ENCODE measurements at regions not wholly inside any gene's neighbourhood (a gene's known extent, or its start where the extent isn't known, plus 50 kb on each side); places are given as distances from the start of the nearest gene placed in this dataset.

DNA sequence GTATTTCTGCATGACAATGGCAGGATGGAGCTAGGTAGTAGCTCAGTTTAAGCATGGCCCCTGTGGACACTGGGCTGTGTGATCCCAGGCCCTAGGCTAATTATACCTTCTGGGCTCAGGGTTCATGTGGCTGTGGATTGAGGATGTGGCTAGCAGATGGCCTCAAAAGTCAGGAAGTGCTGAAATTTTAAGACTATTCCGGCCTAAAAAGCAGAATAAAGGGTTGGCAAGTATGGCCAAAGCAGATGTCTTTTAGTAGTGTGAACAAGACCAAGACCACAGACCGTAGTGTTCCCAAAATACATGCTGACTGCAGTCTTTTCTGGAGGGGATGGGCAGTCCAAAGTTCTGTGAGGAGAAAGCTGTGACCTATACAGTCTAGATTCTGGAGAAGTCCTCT lies 115.7 kb upstream of the RAG2 start:
- Histone ChIP-seq H3K36me3 (ENCODE audit: control insufficient read depth, insufficient read depth, low read length) (no peaks in the 10 kb centered on the region), H3K9me3 (ENCODE audit: control insufficient read depth, insufficient read depth, low read depth, low read length) (no peaks in the 10 kb centered on the region), H3K4me3 (ENCODE audit: low read depth in 2 of 2, low read length in 2 of 2) (no peak overlapping the region), H3K27me3 (ENCODE audit: control insufficient read depth, insufficient read depth, low read length) (0 out of 2 replicates have a peak, but pooled peaks cover 2% of the 10 kb centered on the region), H3K27ac (ENCODE audit: low read length) (no peak overlapping the region), H3K4me1 (ENCODE audit: control insufficient read depth, insufficient read depth, low read length) (no peaks in the 10 kb centered on the region)
- ChIA-PET POLR2A (no interaction called here), CTCF (interaction anchor here (0.6 kb wide), 1 partner anchor 474 kb away, joined by 8 read pairs; no protein-coding TSS in a partner anchor)
- BruUV-seq (replicated peaks) = no TSS peak
- intact Hi-C loops (cut with micrococcal nuclease; ENCODE audit: unreplicated experiment) = no loop called here
- ATAC-seq = no peak
- TF ChIP-seq, protein P1, sequence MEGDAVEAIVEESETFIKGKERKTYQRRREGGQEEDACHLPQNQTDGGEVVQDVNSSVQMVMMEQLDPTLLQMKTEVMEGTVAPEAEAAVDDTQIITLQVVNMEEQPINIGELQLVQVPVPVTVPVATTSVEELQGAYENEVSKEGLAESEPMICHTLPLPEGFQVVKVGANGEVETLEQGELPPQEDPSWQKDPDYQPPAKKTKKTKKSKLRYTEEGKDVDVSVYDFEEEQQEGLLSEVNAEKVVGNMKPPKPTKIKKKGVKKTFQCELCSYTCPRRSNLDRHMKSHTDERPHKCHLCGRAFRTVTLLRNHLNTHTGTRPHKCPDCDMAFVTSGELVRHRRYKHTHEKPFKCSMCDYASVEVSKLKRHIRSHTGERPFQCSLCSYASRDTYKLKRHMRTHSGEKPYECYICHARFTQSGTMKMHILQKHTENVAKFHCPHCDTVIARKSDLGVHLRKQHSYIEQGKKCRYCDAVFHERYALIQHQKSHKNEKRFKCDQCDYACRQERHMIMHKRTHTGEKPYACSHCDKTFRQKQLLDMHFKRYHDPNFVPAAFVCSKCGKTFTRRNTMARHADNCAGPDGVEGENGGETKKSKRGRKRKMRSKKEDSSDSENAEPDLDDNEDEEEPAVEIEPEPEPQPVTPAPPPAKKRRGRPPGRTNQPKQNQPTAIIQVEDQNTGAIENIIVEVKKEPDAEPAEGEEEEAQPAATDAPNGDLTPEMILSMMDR (IDR thresholded peaks at IDR 0.05) = no peak
- no peak for TF ChIP-seq TCF7L2 (IDR thresholded peaks at IDR 0.05; ENCODE audit: low read depth, low read length)
- TF ChIP-seq SIN3A (IDR thresholded peaks at IDR 0.05; ENCODE audit: borderline replicate concordance, insufficient read depth, low read depth, low read length) = no peak
- no peak for TF ChIP-seq POLR2AphosphoS5 (IDR thresholded peaks at IDR 0.05; ENCODE audit: low read depth, low read length)
- TF ChIP-seq, protein P2, sequence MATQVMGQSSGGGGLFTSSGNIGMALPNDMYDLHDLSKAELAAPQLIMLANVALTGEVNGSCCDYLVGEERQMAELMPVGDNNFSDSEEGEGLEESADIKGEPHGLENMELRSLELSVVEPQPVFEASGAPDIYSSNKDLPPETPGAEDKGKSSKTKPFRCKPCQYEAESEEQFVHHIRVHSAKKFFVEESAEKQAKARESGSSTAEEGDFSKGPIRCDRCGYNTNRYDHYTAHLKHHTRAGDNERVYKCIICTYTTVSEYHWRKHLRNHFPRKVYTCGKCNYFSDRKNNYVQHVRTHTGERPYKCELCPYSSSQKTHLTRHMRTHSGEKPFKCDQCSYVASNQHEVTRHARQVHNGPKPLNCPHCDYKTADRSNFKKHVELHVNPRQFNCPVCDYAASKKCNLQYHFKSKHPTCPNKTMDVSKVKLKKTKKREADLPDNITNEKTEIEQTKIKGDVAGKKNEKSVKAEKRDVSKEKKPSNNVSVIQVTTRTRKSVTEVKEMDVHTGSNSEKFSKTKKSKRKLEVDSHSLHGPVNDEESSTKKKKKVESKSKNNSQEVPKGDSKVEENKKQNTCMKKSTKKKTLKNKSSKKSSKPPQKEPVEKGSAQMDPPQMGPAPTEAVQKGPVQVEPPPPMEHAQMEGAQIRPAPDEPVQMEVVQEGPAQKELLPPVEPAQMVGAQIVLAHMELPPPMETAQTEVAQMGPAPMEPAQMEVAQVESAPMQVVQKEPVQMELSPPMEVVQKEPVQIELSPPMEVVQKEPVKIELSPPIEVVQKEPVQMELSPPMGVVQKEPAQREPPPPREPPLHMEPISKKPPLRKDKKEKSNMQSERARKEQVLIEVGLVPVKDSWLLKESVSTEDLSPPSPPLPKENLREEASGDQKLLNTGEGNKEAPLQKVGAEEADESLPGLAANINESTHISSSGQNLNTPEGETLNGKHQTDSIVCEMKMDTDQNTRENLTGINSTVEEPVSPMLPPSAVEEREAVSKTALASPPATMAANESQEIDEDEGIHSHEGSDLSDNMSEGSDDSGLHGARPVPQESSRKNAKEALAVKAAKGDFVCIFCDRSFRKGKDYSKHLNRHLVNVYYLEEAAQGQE (IDR thresholded peaks at IDR 0.05; ENCODE audit: insufficient read depth in 1 of 2, low read depth in 2 of 2, low read length in 1 of 2) = no peak
- in situ Hi-C loops (cut with HindIII; ENCODE audit: low pct_unique_long_range_greater_than_20kb, low sequenced_read_pairs) = no loop called here
- no peak for DNase-seq (ENCODE audit: low read depth, low spot score)

DNA sequence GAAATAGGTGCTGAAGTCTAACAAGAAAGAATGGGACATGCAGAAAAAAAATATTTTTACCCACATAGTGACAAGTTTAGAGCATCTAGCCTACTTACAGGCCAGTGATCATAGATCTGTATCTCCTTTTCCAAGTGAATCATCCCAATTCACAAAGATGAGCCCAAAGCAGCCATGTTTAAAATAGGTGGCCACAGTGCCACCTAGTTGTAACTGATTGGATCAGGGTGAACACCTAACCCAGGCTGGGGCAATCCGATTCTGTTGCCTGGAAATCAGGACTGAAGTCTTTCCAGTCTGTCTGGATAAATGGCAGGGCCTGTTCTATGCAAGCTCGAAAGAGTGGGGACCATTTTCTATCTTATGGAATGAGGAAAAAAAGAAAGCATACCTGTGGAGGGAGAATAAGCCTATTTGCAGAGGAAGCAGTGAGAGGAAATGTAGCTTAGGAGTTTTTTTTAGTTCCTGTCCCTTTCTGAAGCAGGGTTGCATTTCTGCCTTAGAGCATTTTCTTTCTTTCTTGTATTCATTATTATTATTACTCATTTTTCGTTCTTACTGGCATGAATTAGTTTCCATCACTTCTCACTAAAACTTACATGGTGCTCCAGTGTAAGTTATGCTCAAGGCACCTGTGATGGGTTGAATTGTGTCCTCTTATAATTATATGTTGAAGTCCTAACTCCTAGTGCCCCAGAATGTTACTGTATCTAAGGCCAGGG lies 113.2 kb upstream of the RAG2 start:
- TF ChIP-seq POLR2AphosphoS5 (IDR thresholded peaks at IDR 0.05; ENCODE audit: low read depth, low read length) = no peak
- no peak for TF ChIP-seq SIN3A (IDR thresholded peaks at IDR 0.05; ENCODE audit: borderline replicate concordance, insufficient read depth, low read depth, low read length)
- TF ChIP-seq, protein P1 (IDR thresholded peaks at IDR 0.05) = peak; percentile 58
- H3K4me3 ChIP-seq (ENCODE audit: low read depth in 2 of 2, low read length in 2 of 2) = no peak overlapping the region
- no peaks in the 10 kb centered on the region for H3K9me3 ChIP-seq (ENCODE audit: control insufficient read depth, insufficient read depth, low read depth, low read length)
- POLR2A ChIA-PET = no interaction called here
- H3K4me1 ChIP-seq (ENCODE audit: control insufficient read depth, insufficient read depth, low read length) = no peaks in the 10 kb centered on the region
- DNase-seq (ENCODE audit: low read depth, low spot score) = no peak
- CTCF ChIA-PET = no interaction called here
- no peak overlapping the region for H3K27ac ChIP-seq (ENCODE audit: low read length)
- H3K36me3 ChIP-seq (ENCODE audit: control insufficient read depth, insufficient read depth, low read length) = no peaks in the 10 kb centered on the region
- no TSS peak for BruUV-seq (replicated peaks)
- no peak for ATAC-seq
- intact Hi-C loops (cut with micrococcal nuclease; ENCODE audit: unreplicated experiment) = no loop called here
- in situ Hi-C loops (cut with HindIII; ENCODE audit: low pct_unique_long_range_greater_than_20kb, low sequenced_read_pairs) = no loop called here
- H3K27me3 ChIP-seq (ENCODE audit: control insufficient read depth, insufficient read depth, low read length) = no peaks in the 10 kb centered on the region

Measured in Panc1 (cell line).